Colonic mucosa (tissue), 4 donors: ENCODE measurements at regions not wholly inside any gene's neighbourhood (a gene's known extent, or its start where the extent isn't known, plus 50 kb on each side); places are given as distances from the start of the nearest gene placed in this dataset.

Experiments
- DNase-seq: peaks from one replicate; pipeline ENCODE4 v3.0.0-alpha.2; 2020
- H3K27ac ChIP-seq: fragments of 200-600 bp; one replicate; pipeline ENCODE4 v1.8.0; 2021
- H3K27me3 ChIP-seq: fragments of 200-600 bp; one replicate; pipeline ENCODE4 v1.8.0; 2021
- H3K36me3 ChIP-seq: fragments of 200-600 bp; one replicate; pipeline ENCODE4 v1.8.0; 2021
- H3K4me1 ChIP-seq: fragments of 200-600 bp; one replicate; pipeline ENCODE4 v1.8.0; 2021; ENCODE audit warnings: mild to moderate bottlenecking
- H3K4me3 ChIP-seq: fragments of 200-600 bp; one replicate; pipeline ENCODE4 v1.8.0; 2021
- H3K9ac ChIP-seq, 2 donors: one replicate each; pipeline ENCODE4 v1.7.0; 2013; ENCODE audit warnings: control low read depth in 2 of 2, low read depth in 2 of 2, low read length in 2 of 2
- H3K9me3 ChIP-seq: fragments of 200-600 bp; one replicate; pipeline ENCODE4 v1.8.0; 2021
- CTCF ChIP-seq: fragments of 200-600 bp; IDR thresholded peaks from one replicate; pipeline ENCODE4 v1.8.0; 2022; ENCODE audit warnings: antibody characterized with exemption, mild to moderate bottlenecking
- intact Hi-C: fragments of 100-400 bp; cut with DNase I; formaldehyde crosslinking; loops from one replicate; pipeline ENCODE4 v1.14.1; 2022
- donor health status: healthy.
- donor health status: DM: no; HTN: no; CAD: no.
- donor health status: DM: no; HTN: no; CAD: no.

- no peaks in the 10 kb centered on the region for H3K36me3 ChIP-seq
- no peak for DNase-seq
- H3K4me1 ChIP-seq = no peaks in the 10 kb centered on the region
- no peak overlapping the region for H3K4me3 ChIP-seq
- H3K27me3 ChIP-seq = no peaks in the 10 kb centered on the region
- intact Hi-C loops = no loop called here
- TF ChIP-seq CTCF = no peak
- no peaks in the 10 kb centered on the region for H3K9me3 ChIP-seq
- H3K27ac ChIP-seq = no peak overlapping the region
- H3K9ac ChIP-seq = no peak overlapping the region
These were observed 1706.8 kb upstream of the PCDH7 start for GRCh38 chr4:29013341-29013740.

GRCh38 chr4:29014555-29014954 lies 1705.6 kb upstream of the PCDH7 start:
- Histone ChIP-seq H3K9me3 (no peaks in the 10 kb centered on the region), H3K4me1 (no peaks in the 10 kb centered on the region), H3K4me3 (no peak overlapping the region), H3K9ac (no peak overlapping the region), H3K27ac (no peak overlapping the region), H3K27me3 (no peaks in the 10 kb centered on the region), H3K36me3 (no peaks in the 10 kb centered on the region)
- no peak for DNase-seq
- TF ChIP-seq CTCF = no peak
- intact Hi-C loops = no loop called here

GRCh38 chr4:29033703-29034102 lies 1686.5 kb upstream of the PCDH7 start:
- DNase-seq = no peak
- Histone ChIP-seq H3K9ac (no peak overlapping the region), H3K4me1 (no peaks in the 10 kb centered on the region), H3K4me3 (no peak overlapping the region), H3K36me3 (no peaks in the 10 kb centered on the region), H3K9me3 (no peaks in the 10 kb centered on the region), H3K27me3 (no peaks in the 10 kb centered on the region), H3K27ac (no peak overlapping the region)
- intact Hi-C loops = no loop called here
- TF ChIP-seq CTCF = no peak

- Histone ChIP-seq H3K27me3 (no peaks in the 10 kb centered on the region), H3K36me3 (no peaks in the 10 kb centered on the region), H3K27ac (no peak overlapping the region), H3K4me3 (no peak overlapping the region), H3K9ac (no peak overlapping the region), H3K4me1 (no peaks in the 10 kb centered on the region), H3K9me3 (no peaks in the 10 kb centered on the region)
- intact Hi-C loops = no loop called here
- TF ChIP-seq CTCF = no peak
- no peak for DNase-seq
These were observed 1682.7 kb upstream of the PCDH7 start for GRCh38 chr4:29037501-29037900.

GRCh38 chr4:29043411-29043810 lies 1676.8 kb upstream of the PCDH7 start:
- H3K36me3 ChIP-seq = no peaks in the 10 kb centered on the region
- H3K9ac ChIP-seq = no peak overlapping the region
- H3K27me3 ChIP-seq = no peaks in the 10 kb centered on the region
- no peak overlapping the region for H3K4me3 ChIP-seq
- no peaks in the 10 kb centered on the region for H3K9me3 ChIP-seq
- H3K4me1 ChIP-seq = no peaks in the 10 kb centered on the region
- no peak for TF ChIP-seq CTCF
- H3K27ac ChIP-seq = no peak overlapping the region
- intact Hi-C loops = no loop called here
- DNase-seq = no peak

- no peak for DNase-seq
- H3K27ac ChIP-seq = no peak overlapping the region
- intact Hi-C loops = no loop called here
These were observed 1674.0 kb upstream of the PCDH7 start for GRCh38 chr4:29046186-29046585.

More at GRCh38 chr4:29046186-29046585, 1674.0 kb upstream of the PCDH7 start:
- Histone ChIP-seq H3K36me3 (no peaks in the 10 kb centered on the region), H3K4me1 (no peaks in the 10 kb centered on the region), H3K9me3 (no peaks in the 10 kb centered on the region), H3K4me3 (no peak overlapping the region), H3K9ac (no peak overlapping the region), H3K27me3 (no peaks in the 10 kb centered on the region)
- TF ChIP-seq CTCF = no peak
